Hindlimb muscle (tissue), 1 donor: ENCODE measurements at regions not wholly inside any gene's neighbourhood (a gene's known extent, or its start where the extent isn't known, plus 50 kb on each side); places are given as distances from the start of the nearest gene placed in this dataset.
A peak's percentile ranks its signal among the peaks of the same experiment; 100 is the strongest.

Experiments used
- DNase-seq: peaks from one replicate; pipeline ENCODE4 v3.0.0-alpha.2; 2013

DNA sequence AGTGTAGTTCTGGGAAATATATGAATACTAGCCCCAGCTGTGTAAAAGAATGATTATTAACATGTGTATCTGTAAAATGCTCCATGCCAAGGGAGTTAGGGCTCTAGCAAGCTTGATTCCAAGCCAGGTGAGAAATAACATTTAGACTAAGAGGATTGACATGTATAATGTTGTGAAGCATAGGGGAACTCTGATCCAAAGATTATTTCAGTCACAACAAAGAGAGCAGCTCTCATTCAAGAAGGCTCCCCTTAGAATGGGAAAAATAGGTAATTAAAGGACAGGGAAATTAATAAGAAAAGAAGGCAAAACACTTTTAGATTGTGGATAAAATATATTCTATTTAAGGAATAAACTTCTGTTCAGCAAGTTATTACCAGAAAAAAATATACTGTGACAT, 347.3 kb upstream of the CDH7 start:
- no peak for DNase-seq

DNA sequence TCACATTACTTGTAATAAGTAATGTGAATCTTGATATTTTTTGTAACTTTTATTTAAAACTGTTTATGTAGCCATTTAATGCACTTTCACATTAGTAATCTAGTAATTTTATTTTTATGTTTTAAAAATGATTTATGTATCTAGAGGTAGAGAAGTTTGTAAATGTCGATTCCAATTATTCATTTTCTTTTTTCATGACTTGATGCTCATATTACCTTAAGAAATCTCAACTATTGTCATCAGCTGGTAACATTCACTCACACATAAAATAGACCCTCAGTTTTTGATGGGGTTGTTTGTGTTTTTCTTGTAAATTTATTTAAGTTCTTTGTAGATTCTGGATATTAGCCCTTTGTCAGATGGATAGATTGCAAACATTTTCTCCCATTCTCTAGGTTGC, 351.7 kb upstream of the CDH7 start:
- no peak for DNase-seq

DNA sequence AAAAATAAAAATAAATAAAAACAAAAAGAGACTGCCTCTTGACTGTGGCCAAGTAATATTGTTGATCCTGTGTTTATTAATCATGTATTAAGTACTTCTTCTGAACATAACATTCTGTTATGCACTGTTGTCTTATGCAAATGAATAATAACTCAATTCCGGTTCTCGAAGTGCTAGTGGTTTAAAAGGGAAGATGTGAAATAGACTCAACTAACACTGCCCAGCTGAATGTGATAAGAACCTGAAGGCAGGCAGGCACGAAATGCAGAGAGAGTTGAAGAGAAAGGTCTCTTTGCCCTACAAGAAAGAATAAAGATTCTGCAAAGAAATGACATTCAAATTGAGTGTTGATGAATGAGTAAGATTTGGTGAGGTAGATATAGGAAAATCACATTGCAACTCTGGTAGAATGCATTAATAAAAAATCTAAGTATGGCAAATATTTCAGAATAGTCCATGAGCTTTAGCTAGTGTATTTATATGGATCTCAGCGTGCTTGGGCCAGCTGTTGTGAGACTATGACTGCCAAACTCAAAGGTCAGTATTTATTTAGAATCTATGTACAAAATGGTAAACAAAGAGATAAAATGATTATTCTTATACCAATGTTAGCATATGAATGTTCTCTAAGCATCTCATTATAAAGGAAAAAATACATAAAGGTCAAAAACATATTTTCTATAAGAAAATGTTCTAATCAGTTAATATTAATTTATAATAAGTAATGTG, 352.3 kb upstream of the CDH7 start:
- DNase-seq: no peak

DNA sequence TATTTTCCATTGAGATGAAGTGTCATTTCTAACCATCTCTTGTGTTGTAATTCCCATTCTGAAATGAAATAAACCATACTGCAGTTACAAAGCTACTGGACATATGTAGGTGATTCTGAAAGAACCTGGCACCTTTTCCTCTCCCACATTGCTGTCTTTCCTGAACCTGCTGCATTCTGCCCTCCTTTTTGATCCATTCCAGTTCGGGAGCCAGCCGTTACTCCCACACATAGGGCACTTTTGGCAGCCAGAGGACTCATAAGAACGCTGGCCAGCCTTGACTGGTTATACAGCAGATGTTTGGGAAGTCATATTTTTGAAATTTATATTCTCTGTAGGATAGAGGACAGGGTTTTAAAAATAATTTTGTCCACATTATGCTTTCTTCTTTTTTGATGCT, 369.8 kb upstream of the CDH7 start:
- DNase-seq: no peak

DNA sequence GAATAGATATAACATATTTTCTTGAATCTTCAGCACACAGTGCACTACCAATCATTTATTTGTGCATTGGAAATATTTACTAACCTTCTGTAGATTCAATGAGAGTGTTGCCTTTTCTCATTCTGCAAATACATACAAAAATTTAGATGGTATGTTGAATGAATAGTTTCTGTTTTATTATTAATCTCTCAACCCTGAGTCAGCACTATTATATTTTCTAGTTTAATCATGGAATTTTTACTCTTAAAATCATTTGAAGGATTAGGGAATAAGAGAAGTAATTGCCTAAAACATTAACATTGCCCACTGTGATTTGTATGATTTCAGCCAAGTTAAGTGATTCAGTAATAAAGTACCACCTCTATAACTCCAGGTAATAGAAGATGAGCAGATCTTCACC, 370.2 kb upstream of the CDH7 start:
- no peak for DNase-seq

DNA sequence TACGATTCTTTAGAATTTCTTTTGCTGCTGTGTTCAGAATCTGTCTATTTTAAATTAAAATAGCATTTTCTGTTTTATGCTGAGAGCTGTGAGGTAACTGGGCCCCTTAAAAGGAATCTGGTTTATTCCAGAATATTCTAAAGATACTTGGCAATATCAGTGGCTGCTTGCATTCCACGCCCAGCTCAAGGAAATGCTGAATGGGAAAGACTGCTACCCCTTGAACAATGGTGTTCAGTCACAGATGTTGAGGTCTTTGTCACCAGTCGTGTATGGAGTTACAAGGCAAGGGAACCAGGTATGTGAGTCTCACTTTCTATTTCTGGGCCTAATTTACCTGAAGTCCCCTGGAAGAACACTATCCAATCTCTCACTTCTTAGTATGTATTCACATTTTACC, 377.9 kb upstream of the CDH7 start:
- no peak for DNase-seq

DNA sequence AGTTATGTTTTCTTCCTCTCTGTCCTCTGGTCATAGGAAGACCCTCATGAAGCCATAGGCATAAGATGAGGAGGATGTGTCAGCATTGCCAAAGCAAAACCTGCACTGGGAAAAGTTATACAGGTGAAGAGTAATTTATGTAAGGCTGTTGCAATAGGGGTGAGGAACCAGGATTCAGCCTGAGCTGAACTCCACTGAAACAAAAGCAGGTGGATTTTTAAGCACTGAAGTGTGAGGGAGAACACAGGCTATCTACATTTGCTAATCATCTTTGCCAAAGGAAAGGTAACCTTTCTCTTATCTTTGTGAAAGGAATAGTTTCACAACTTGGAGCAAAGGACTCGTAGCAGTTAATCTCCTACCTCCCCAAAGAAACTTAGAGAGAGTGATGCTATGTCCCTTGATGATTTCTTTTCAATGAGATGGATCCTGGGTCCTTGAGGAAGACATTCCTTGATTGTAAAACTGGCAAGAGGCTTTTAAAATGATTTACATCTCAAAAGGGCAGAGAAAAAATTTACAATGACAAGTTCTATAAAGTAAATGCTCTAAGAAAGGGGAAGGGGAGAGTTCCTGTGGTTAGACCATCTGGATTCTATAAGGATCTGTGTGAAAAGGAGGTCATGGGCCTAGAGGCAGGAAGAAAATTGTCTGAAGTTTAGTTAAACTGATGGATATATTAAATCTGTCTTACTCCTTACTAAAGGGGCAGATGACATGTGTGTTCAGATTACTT, 385.4 kb upstream of the CDH7 start:
- DNase-seq: no peak

DNA sequence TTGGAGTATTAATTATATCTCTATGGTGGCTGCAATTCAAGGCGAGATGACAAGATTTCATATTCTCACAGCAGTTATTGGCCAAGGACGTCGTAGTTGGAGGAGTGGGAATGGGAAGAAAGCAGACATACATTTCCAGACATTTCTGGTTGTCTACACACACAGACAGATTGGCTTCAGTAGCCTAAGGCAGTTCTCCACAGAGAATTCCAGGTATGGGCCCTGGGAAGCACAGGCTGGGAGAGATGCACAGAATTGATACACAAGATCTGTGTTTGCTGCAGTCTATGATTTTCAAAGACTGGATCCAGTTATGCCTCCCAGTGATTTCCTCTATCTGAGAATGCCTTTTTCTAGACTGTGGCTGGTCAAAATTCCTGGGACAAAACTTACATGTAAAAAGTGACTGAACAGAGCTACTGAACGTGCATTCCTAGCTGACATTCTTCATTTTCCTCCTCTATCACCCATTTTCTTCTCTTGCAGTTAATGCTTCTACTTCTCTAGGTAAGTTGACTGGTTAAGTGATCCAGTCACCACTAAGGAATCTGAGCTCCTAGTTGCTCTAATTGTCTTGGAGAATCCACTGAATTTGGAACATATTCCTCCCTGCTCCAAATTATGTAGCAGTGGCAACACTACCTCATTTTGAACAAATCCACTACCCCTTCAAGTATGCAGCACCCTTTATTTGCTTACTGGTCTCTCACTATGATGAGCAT, 386.7 kb upstream of the CDH7 start:
- DNase-seq: no peak

DNA sequence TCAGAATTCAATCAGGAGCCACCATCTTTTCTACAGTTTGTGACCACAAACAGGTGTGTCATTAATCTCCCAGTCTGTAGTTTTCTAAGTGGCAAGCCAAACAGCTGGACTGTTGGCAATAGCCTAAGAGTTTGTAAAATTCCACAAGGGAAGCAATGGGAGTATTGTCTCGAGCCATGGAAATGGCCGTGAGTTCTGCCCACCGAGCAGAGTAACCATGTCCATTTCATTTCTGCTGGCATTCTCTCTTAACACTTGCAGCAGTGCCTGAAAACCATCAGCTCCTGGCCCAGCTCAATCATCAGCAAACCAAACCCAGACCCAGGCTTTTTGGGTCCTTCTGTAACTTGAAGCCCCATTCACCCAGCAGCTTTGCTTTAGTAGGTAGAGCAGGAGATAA, 387.8 kb upstream of the CDH7 start:
- DNase-seq: no peak

DNA sequence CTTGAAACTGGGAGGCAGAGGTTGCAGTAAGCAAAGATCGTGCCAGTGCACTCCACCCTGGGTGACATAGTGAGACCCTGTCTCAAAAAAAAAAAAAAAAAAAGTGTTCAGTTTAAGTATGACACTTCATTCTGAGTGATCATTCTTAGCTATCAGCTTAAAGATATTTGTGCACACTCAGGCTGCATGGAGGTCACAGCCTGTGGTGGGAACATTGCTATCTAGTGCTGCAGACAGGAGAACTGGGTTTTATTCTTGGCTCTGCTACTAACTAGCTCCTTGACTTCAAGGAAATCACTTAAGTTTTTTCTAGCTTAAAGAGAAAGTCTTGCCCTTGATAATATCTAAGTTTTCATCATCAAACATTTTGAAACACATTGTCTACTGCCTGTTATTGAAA, 391.3 kb upstream of the CDH7 start:
- DNase-seq: no peak

DNA sequence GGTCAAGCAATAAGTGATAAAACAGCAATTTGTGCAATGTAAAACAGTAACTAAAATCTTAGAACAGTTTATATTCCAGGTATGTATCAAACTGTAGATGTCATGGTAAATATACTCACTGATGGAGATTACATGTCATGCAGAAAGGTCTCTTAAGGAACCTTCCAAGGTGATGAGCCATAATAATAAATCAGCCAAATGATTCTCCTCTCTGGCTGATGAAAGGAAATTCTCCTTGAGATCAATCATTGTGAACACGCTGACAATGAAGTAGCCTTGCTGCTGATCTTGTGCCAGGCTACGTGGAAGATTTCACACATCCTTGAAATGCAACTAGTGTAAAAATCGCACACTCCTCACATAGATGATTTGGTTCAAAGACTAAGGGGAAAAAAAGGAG, 392.5 kb upstream of the CDH7 start:
- DNase-seq: no peak

DNA sequence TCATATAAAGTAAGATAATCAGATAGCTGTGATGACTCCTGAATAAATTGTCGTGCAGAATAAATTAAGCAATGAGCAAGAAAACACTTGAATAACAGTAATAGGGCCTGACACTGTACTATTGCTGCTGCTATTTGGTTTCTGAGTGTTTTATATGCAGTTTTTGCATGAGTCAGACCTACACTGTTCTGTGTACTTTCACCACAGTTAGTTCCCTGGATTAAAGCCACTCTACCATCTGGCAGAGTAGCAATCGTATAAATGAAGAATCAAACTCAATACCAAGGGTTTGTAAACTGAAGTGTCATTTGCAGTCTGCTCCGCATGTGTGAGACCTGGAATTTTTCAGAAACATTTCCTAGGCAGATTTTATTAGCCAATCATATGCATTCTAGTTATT, 398.6 kb upstream of the CDH7 start:
- DNase-seq: no peak

DNA sequence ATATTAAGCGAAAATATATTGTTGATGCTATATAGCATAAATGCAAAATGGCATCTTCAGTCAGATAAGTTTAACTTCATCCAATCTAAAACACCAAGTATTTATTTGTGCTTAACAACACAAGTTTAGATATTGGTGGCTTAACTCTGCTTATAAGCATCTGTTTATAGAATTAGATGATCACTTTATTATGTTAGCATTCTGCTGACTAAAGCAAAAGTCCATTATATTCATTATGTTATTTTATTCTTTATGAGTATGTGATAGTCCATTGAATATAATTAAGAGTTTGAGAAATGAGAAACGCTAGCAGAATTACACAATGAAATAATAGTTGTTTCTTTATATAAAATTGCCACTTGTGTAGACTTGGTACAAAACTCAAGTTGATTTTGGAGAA, 401.2 kb upstream of the CDH7 start:
- DNase-seq: no peak

DNA sequence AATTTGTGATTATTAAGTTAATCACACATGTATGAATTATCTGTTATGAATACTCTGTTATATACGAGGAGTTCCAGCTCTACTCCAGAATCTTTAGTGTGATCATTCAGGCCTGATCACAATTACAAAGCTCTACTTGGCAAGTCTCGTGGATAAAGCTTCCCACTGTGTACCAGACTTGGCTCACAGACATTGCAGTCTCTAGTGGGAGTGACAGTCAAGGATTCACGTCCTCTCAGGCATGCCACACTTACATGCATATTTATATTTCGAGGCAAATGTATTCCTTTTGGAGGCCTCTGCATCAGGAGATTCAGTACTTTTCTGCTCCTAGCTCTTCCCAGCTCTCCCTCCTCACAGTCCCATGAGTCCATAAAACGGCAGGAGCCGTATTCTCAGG, 403.4 kb upstream of the CDH7 start:
- DNase-seq: no peak

DNA sequence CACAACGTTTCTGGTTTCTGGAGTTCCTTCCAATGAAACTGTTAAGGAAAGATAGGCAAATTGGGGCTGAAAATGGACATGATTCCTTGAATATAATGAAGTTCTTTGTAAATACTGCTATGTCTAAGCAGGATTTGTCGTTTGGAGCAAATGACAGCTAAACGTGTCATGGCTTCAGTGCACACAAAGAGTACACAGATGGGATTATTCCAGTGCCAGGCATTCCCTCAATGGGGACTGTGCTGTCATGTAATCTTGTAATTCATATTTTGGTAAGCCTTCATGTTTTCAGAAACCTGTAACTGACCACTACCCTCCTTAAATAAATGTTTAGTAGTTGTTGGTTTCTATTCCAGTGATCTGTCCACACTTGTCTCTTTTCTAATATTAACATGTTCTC, 404.7 kb upstream of the CDH7 start:
- no peak for DNase-seq

DNA sequence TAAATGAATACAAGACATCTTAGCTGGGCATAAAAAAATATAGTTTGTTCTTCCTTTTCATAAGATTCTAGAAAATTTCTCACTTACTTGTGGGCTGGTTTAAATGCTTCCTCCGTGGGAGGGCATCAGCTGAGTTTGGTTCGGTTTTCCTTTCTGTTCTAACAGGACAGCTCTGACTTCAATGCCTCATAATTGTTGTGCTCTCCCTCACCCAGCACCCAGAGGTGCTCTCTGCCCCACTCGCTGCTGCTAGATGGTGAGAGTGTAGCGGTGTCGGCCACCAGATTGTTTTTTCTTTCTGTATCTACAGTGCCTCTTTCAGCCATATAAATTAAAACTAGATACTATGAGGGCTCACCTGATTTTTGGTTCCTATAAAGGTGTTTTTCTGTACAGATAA, 407.2 kb upstream of the CDH7 start:
- DNase-seq: no peak

DNA sequence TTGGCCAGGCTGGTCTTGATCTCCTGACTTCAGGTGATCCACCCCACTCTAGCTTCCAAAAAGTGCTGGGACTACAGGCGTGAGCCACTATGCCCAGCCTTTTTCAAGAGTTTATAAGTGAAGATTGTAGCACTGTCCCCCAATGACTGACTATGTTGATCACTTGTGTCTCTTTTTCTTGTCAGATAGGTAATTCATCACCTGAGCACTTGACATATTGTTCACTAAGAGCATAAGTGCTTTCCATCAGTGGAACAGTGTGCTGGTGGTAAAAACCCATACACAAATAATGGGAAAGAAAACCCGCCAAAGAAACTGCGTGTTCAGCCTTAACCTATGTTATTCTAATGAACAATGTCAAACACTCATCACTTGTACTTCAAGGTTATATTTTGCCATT, 414.4 kb upstream of the CDH7 start:
- no peak for DNase-seq

DNA sequence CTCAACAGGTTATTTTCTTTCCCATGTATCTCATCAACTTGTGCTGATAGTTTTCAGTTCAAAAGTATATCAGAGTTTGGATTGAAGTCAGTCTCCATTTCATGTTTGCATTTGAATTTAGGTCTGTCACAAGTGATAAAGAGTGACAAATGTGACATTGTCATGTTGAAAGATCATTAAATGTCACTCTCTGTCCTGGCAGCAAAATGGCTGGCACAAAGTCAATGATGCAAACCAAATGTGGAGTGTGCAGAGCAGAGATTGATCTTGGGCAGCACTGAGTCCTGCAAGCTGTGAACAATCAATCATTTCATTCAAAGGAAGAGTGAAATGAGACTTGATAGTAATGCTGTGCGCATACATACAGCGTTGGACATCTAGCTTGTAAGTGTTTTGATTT, 421.8 kb upstream of the CDH7 start:
- no peak for DNase-seq

DNA sequence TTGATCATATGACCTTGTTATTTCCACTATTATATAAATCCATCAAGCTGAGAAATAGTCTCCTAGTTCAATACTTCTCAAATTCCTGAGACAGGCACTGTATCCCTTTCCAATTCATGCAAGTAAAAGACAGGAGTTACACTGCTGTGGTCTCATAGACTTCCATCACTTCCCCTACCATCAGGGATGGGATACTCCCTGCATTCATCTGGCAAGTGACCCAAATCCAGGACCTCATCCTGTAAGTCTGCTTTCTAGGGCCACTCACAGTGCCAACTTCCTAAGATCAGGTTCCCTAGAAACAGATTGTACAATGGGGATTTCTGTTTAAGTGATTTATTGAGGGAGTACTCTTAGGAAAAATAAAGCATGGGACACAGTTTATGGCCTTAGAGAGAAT, 424.0 kb upstream of the CDH7 start:
- no peak for DNase-seq

DNA sequence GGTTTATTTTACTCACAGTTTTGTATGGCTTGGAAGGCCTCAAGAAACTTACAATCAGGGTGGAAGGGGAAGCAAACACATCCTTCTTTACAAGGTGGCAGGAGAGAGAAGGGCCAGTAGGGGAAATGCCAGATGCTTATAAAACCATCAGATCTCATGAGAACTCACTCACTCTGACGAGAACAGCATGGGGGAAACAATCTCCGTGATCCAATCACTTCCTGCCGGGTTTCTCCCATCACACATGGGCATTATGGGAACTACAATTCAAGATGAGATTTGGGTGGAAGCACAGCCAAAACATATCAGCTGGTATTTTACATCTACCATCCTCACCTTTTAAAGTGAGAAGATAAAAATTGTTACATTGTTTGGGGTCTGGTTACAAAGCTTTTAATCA, 427.9 kb upstream of the CDH7 start:
- DNase-seq: no peak

DNA sequence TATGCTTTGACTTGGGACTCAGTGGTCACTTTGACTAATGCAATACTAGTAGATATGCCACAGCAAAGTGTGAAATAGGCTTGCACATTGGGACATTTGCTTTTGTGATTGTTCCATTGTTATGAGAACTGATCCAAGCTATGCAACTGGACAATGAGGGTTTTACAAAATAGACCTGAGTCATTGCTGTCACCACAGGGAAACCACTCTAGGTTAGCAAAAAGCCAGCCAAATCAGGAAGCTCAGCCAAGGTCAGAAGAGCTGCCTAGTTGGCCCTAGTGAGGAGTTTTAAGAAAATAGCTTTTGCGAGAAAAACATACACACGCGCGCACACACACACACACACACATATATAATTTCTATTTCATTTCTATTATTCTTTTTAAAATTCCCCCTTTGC, 452.4 kb upstream of the CDH7 start:
- no peak for DNase-seq

DNA sequence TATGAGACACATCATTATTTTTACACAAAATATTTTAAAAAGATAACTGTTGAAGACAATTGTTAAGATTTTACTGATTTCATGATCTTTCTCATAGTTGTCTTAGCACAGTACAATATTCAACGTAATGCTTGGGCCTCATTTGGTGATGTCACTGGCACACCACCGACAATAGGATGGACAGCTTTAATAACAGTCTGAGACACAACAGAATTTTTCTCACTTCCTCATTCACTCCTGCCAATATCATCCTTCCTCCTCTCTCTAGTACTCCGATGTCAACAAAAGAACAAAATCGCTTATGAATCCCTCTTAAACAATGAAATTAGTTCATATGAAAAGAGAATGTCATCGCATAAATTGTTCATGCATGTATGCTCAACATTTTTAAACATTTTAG, 461.9 kb upstream of the CDH7 start:
- no peak for DNase-seq

DNA sequence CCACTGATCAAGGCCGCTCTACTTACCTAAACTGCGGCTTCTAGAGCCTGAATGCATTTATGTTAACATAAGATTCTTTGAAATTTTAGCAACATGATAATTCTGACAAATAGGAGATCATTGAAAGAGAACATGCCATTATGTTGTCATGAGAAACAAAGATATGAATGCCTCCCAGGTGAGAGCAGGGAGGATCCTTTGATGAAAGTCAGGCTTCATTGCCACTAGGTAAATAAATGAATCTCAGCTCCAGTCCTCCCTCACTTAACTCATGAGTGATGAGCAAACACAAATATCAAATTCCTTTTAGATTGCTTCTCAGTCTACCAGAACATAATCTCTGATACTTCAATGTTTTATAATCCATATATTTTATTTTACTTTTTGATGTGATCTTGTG, 463.2 kb upstream of the CDH7 start:
- no peak for DNase-seq

DNA sequence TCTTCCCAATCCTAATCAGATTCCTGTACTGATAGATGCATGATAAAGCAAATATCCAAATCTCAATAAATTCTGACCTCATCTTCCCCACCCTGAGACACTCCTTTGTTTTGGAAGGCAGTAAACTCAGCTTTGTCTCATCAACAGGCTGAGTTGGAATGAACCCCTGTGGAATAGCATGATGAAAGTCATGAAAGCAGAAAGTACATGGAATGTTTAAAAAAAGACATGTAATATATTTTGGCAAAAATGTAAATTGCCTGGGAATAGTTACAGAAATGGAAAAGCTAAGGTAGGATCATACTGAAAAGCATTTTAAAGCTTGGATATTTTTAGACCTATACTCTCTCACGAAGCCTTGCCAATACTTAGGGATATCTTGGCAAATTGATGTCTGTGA, 468.7 kb upstream of the CDH7 start:
- peak; percentile 3 for DNase-seq
